Stimulated activated CD4-positive, alpha-beta T cell treated with anti-CD3 and anti-CD28 coated beads, TNF-alpha, amount 100 ng/mL, for 24 hours (primary cell): ENCODE measurements at regions not wholly inside any gene's neighbourhood (a gene's known extent, or its start where the extent isn't known, plus 50 kb on each side); places are given as distances from the start of the nearest gene placed in this dataset.
"Not testable (repeated sequence)": the region's sequence is repeated elsewhere in the genome, so short reads cannot be mapped to it uniquely, and the experiment has no call there.

ENCODE experiments used
- DNase-seq, 3 experiments: peaks; one replicate each; pipeline ENCODE4 v3.0.0-alpha.2; 2020; ENCODE audit warnings: low read depth in 3 of 3

DNA sequence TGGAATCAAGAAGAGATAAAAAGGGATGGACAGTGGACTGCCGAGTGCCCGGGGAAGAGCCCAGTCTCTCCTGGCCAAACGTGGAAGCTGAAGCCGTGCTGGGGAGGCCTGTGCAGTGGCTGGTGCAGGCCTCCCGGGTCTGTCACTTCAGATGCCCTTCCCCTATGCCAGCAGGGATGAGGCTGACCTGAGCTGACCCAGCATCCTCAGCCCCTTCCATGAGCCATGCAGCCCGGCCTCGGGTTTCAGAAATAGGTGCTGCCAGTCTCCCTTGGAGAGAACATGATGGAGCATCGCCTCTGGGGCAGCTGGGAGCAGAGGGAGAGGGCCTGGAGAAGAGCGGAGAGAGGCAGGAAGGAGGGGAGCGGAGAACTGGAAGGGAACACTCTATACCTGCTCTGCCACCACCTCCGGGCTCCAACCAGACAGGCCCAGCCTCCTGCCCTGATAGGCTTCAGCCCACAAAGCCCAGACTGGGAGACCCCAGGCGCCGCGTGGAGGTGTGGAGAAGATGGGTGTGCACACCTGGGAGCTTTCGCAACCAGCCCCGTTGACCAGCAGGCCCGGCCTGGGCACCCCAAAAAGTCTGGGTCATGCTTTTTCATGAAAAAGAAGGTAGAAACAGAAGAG lies 68.6 kb upstream of the PPP2R2D start:
- DNase-seq = no peak

DNA sequence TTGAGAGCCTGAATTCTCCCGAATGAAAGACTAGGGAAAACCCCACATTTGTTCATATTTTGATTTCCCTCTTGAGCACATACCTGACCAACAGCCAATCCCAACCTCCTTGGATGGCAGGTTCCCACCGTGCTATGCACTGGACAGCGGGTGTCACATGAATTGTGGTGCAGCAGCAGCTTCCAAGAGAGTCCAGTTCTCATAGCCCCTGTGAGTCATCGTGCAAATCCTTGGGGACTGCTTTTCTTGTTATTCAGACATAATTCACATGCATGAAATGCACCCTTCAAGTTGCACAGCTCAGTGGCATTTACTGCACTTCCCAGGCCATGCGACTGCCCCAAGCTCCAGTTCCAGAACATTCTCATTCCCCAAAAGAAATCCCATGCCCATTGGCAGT lies 67.8 kb upstream of the PPP2R2D start:
- no peak for DNase-seq

DNA sequence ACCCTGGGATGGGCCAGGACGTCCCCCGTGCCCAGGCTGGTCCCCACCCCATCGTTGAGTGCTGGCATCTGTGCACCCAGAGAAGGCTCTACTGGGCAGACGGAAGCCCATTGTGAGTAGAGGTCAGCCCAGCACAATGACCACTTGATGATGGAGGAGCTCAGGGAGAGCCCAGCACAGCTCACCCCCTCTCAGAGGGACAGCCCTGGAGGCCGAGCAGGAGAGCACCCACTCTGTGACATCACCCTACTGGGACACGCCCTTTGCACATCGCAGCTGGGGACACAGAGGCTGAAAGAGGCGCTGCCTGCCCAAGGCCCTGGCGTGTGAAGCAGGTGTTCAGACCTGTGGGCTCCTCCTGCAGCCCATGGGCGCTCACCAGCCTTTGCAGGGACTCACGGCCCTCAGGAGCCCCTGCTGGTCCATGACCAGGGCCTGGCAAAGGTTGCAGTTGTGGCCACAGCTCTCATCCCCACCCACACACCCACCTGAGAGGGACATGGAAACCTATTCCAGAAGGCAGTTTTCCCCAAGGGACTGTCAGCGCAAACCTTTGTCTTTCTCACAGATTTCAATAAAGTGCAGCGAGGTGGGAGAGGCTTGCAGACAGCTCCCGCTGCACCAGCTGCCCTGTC lies 67.2 kb upstream of the PPP2R2D start:
- no peak for DNase-seq

DNA sequence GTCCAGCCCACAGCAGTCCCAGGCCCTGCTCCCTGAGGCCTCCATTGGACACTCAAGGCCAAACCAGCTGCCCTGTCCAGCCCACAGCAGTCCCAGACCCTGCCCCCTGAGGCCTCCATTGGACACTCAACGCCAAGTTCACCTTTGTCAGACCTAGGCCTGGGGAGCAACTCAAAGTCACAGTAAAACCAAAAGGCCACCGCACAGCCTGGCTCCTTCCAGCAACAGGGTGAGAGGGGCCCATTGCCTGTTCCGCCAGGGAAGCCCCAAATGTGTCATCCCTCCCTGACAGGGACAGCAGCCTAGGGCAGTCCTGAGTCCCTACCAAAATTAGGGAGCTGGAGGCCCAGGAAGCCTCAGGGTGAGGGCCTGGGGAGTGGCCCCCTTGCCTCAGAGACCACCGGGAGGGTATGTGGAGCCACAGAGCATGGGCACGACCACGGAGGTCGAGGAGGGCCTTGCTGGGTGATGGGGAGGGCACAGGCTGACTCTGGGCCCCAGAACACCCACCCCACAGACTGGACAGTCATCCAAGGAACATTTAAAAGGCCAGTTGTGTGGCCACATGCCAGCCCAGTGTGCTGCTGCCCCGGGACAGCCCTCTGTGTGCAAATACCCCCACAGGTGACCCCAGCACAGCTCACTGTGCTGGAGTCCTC lies 66.5 kb upstream of the PPP2R2D start:
- DNase-seq = no peak

DNA sequence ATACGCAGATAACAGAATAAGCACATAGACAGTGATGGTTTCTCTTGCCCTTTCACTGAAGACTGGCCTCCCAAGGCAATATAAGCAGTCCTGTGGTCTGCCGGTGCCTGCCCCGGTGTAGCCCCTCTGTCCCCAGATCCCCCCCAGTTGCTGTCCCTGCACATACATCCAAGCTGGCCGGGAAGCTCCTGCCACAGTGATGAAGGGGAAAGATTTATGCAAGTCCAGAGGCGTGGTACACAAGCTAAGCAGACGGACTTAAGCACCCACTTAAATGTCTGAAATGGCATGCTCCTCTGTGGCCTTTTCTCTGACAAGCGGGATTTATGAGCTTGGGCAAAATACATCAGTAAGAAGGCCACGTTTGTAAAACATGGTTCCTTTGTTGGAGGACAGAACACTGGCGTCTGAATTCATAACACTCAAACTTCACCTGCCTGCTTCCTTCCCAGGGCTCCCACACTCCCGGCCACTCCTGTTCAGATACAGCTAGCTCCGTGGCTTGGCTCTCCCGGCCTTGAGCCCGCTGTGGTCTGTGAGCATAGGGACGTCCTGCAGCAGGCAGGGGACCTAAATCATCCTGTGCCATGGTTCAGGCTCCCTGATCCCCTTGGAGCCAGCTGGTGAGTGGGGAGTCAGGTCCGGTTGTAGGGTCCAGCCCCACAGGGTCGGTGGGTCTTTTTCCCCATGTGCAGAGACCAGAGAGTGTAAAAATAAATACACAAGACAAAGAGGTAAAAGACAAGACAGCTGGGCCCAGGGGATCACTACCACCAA lies 61.7 kb upstream of the PPP2R2D start:
- DNase-seq = no peak

DNA sequence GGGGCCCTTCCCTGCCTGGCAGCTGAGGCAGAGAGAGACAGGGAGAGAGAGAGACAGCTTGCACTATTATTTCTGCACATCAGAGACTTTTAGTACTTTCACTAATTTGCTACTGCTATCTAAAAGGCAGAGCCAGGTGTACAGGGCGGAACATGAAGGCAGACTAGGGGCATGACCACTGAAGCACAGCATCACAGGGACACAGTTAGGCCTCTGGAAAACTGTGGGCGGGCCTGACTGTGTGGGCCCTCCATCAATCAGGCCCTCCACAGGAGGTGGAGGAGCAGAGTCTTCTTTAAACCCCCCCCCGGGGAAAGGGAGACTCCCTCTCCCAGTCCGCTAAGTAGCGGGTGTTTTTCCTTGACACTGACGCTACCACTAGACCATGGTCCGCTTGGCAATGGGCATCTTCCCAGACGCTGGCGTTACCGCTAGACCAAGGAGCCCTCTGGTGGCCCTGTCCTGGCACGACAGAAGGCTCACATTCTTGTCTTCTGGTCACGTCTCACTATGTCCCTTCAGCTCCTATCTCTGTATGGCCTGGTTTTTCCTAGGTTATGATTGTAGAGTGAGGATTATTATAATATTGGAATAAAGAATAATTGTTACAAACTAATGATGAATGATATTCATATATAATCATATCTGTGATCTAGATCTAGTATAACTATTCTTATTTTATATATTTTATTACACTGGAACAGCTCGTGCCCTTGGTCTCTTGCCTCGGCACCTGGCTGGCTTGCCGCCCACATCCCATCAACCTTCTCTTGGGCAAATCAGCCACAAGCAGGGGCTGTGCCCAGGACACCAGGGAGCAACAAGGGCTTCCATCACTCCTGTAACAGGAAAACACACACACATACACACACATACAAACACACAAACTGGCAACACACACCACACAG lies 60.7 kb upstream of the PPP2R2D start:
- DNase-seq = not testable (repeated sequence)

DNA sequence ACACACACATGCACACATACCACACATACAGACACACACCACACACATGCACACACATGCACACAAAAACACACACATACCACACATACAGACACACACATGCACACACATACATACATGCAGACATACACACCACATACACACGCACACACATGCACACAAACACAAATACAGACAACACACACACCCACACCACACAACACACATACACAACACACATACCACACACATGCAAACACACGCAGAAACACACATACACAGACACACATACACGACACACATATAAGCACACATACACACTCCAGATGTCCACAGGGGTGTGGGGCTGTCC lies 60.1 kb upstream of the PPP2R2D start:
- DNase-seq = no peak

DNA sequence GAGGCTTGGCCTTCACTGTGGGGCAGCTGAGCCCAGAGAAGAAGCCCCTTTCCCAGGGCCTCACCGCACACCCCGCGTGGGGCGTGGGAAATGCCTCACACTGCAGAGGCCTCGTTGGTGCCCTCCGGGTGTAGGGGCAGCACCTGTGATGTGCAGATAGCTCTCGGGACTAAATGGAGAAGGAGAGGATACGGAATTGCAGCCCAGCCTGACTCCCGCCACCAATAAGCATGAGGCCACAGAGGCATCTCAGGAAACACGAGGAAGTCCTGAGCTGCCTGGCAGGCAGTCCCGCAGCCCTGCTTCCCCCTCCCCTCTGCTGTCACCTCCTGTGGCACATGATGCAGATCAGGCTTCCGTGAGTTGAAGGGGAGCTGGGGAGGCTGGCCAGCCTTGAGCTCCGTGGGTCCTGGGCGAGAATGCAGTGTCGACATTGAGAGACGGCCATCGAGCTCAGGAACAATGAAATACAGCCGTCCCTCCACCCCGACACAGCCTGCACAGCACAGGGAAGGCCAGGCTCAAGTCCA lies 59.6 kb upstream of the PPP2R2D start:
- DNase-seq = no peak

DNA sequence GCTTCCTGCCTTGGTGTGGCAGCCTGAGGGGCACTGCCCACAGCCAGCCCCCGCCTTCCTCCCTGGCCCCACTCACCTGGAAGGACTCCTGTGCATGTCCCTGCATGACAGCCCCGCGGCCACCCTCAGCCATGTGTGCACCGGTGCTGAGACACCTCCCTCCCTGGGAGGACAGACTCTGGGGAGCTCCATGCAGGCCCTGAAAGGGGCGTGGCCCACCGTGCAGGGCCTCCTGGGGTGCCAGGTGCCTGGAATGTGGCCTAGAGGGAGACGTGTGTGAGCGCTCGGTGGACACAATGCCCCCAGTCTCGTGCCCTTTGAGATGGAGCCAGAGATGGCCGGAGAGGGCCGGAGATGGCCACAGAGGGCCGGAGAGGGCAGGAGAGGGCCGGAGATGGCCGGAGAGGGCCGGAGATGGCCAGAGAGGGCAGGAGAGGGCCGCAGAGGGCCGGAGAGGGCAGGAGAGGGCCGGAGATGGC lies 59.1 kb upstream of the PPP2R2D start:
- no peak for DNase-seq

DNA sequence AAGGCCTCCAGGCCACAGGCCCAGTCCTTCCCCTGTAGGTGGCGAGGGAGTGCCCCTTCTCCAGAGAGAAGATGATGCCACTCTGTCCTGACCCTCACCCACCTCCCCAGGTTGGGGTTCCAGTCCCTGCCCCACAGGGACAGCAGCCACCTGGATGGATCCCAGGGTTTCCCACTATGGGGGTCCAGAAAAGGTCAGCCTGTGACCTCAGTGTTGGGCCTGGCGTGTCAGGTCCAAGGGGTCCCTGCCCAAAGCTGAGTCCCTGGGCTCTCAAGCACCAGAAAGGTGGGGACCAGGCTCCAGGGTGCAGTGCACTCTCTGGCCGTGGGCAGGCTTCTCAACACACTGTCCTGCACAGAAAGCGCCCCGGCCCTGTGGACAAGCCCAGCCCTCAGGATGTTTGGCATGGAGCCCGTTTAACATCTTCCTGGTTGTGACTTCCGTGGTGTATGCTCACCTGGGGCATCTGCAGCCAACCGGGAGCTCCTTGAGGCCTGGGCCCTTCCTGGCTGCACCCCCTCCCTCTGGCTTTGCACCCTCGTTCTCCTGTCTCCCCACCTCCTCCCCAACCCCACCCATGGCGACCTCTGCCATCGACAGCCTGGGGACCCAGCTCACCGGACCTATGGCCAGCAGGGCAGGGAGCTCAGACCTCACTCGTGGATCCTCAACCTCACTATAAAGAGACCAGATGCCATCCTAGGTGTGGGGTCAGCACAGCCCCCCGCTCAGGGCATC lies 58.3 kb upstream of the PPP2R2D start:
- DNase-seq = no peak

DNA sequence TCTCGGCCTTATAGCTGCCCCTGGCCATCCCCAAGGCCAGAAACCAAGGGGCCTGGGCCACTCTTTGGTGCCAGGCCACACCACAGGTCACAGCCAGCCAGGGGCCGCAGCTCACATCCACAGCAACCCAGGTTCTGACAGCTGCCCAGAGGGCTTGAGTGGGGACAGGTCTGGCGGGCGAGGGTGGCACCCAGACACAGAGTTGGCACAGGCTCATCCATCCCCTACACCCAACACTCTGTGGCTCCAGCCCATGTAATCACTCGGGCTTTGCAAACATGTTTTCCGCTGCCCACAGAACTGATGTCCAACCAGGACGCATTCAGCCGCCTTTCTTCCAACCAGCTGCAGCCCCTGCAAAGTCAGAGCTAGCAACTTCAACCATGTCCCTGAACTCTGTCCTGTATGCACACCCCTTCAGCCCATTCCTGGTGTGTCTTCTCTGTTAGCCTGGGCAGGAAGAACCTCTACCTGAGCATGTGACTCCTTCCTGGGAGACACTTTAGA lies 57.7 kb upstream of the PPP2R2D start:
- DNase-seq = no peak

DNA sequence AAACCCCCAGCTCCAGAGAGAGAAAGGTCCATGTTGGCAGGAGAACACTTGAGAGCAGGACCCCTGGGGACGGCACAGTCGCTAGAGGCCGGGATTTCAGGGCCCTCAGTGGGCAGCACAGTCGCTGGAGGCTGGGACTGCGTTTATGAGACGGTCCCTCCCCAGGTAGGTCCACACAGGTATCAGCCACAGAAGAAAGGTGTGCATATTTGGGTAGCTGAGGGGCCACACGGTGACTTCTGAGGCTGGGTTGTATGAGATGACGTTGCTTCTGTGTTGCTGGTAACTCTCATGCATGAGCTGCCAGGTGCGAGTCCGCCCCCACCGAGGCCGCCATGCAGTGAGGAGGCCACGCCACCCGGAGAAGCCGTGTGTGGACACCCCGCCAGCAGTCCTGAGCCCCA lies 56.9 kb upstream of the PPP2R2D start:
- no peak for DNase-seq

DNA sequence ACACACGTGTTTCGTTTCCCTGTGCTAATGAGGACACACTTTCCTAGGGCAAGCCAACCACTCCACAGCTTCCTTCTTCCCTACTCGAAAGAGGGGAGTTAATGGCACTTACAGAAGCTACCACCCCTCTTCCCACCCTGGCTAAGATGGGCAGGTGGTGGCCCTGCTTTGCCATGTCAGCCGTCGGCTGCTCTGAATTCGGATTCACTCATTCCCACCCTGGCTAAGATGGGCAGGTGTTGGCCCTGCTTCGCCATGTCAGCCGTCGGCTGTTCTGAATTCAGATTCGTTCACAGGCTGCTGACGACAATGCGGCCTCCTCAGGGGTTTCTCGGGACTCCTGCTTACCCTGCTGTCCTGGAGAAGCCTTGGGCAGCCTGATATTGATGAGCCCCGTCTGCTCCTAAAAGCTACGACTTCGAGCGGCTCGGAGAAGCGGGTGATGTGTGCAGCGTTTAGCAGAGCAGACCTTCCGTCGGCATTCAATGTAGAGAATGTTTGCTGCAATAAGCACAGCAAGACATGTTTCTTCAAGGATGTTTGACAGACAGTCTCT lies 56.2 kb upstream of the PPP2R2D start:
- DNase-seq = no peak

DNA sequence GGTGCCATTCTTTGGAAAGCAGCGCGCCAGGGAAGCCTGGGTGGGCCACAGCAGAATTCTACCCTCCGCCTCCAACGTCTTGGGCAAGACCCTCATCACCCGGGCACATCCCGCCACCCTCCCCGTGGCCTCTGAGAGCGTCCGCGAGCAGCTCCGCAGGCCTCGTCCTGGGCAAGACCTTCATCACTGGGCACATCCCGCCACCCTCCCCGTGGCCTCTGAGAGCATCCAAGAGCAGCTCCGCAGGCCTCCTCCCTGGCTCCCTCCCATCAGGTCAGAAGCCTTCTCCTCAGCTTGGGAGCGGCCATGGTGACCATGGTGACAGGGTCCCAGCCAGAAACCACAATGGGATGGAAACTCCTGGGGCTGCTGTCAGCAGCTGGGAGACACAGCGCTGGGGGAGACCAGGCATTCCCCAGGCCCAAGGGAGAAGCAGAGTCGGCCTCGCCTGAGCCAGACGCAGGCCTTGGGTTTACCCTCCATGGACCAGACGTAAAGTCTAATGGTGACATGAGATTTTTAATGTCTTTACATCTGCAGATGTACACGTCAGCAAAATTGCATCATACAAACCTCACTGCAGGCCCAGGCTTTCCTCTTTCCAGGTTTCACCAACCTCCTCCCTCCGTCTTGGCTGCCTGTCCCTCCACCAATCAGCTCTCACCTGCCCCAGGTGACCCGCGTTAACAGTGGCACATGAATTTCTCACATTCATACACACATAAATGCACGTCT lies 55.1 kb upstream of the PPP2R2D start:
- DNase-seq = no peak

DNA sequence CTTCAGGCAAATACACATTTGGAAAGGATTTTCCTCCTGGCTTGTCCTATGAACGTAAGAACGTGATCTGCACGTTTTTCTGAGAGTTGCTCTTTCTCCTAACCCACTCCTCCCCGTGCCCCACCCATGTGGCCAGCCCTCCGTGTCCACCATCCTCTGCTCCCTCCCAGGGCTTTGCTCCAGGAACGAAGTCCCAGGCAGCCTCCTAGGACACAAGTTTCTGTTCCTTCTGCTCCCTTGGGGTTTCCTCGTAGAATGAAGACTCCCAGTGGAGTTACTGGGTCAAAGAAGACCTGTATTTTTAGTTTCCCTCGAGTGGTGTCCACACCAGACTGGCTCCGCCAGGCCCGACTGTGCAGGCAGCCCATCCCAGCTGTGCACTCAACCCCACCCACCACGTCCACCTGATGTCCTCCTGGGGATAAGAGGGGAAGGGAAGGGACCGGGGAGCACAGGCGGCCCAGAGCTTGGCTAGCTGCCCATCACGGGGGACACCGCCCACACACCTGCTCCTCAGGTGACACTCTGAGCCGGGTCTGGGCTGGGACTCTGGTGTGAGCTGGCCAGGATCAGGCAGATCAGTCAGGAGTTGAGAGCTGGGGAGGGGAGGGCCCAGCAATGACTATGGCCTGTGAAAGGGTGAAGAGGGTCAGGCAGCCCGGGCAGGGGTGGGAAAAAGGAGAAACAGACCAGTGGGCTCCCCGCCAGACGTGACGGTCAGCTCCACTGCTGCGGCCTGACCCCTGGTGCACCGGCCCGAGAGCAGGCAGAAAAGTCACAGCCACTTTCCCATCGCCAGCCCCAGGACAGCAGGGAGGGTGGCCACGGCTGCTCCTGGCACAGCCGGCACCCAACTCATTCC lies 54.3 kb upstream of the PPP2R2D start:
- no peak for DNase-seq

DNA sequence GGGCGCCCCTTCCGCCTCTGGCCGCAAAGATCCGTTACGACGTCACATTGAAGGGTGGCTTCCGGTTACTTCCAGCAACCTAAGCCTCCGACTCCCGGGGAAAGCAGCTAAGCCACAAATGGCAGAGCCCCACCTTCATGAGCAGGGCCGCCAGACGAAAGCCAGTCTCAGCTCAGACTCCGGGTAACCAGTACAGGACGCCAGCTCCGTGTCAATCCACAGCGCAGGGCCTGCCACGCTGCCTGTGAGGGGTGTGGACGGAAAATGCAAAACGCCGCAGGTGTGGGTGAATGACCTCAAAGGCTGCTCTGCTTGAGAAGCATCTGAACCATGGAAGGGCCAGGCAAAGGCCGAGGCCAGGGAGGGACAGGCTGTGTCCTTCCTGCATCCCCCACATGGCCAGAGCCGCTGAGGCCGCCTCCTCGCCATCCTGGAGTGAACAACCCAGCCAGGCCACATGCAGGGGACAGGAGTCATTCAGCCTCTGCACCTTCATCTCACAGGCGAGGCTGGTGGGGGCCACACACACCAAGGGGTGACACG lies 53.5 kb upstream of the PPP2R2D start:
- no peak for DNase-seq

DNA sequence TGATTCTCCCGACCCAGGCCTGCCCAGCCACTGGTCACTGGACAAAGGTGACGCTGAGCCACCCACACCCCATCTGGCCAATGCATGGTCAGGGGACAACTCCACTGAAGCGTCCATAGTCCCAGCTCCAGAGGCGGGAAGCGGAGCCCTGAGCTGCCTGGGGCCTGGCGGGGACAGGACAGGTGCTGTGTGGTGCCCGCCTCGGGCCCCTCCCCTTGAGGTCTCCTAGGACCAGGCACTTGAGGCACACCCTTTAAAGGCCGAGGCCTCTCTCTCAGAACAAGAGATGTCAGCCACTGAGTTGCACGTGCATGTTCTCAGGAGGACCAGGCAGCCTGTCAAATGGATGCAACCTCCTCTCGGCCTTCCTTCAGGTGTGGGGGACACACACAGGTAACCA lies 52.5 kb upstream of the PPP2R2D start:
- DNase-seq = no peak
